Right forelimb (tissue), 1 donor: ENCODE measurements at regions not wholly inside any gene's neighbourhood (a gene's known extent, or its start where the extent isn't known, plus 50 kb on each side); places are given as distances from the start of the nearest gene placed in this dataset.

Experiments
- DNase-seq: peaks from one replicate; pipeline ENCODE4 v3.0.0-alpha.2; 2018

- DNase-seq = no peak
Observed at GRCh38 chr9:13586587-13587374, 307.3 kb upstream of the MPDZ start.

- no peak for DNase-seq
Observed at GRCh38 chr9:13580760-13581159, 301.3 kb upstream of the MPDZ start.

- DNase-seq = no peak
Observed at GRCh38 chr9:13580131-13580530, 300.6 kb upstream of the MPDZ start.

GRCh38 chr9:13576101-13576500, 296.6 kb upstream of the MPDZ start:
- no peak for DNase-seq

- no peak for DNase-seq
Observed at GRCh38 chr9:13575558-13575957, 296.1 kb upstream of the MPDZ start.

GRCh38 chr9:13570068-13570974, 290.8 kb upstream of the MPDZ start:
- DNase-seq = no peak

GRCh38 chr9:13569602-13570067, 290.1 kb upstream of the MPDZ start:
- DNase-seq = no peak

GRCh38 chr9:13568841-13569601, 289.5 kb upstream of the MPDZ start:
- peak; percentile 55 for DNase-seq

GRCh38 chr9:13568405-13568804, 288.9 kb upstream of the MPDZ start:
- DNase-seq = no peak

GRCh38 chr9:13567833-13568232, 288.3 kb upstream of the MPDZ start:
- no peak for DNase-seq

GRCh38 chr9:13557746-13558145, 278.3 kb upstream of the MPDZ start:
- DNase-seq = no peak

- no peak for DNase-seq
Observed at GRCh38 chr9:13556656-13557055, 277.2 kb upstream of the MPDZ start.

GRCh38 chr9:13555989-13556500, 276.6 kb upstream of the MPDZ start:
- no peak for DNase-seq

- no peak for DNase-seq
Observed at GRCh38 chr9:13555516-13555915, 276.0 kb upstream of the MPDZ start.

- no peak for DNase-seq
Observed at GRCh38 chr9:13554626-13555025, 275.1 kb upstream of the MPDZ start.

GRCh38 chr9:13552606-13553215, 273.2 kb upstream of the MPDZ start:
- DNase-seq = no peak

GRCh38 chr9:13550519-13550918, 271.0 kb upstream of the MPDZ start:
- no peak for DNase-seq

GRCh38 chr9:13548535-13548934, 269.0 kb upstream of the MPDZ start:
- DNase-seq = no peak

- DNase-seq = no peak
Observed at GRCh38 chr9:13535141-13535540, 255.6 kb upstream of the MPDZ start.

GRCh38 chr9:13534006-13534405, 254.5 kb upstream of the MPDZ start:
- no peak for DNase-seq

- no peak for DNase-seq
Observed at GRCh38 chr9:13532407-13532806, 252.9 kb upstream of the MPDZ start.

GRCh38 chr9:13529321-13530104, 250.0 kb upstream of the MPDZ start:
- DNase-seq = no peak
